Right lobe of liver (tissue), 4 donors: ENCODE measurements at regions not wholly inside any gene's neighbourhood (a gene's known extent, or its start where the extent isn't known, plus 50 kb on each side); places are given as distances from the start of the nearest gene placed in this dataset.

Experiments used
- POLR2A ChIP-seq: fragments of 450-650 bp; IDR thresholded peaks from one replicate; pipeline ENCODE4 v1.6.1; 2017; ENCODE audit warnings: antibody characterized with exemption, mild to moderate bottlenecking
- TF ChIP-seq, protein P1 (sequence below), 4 donors: fragments of 200-600 bp in 3 of 4; fragments of 450-650 bp in 1 of 4; IDR thresholded peaks; one replicate each; pipeline versions ENCODE4 v1.5.1 to v1.8.0; 2016 to 2022; ENCODE audit warnings: antibody characterized with exemption in 4 of 4, mild to moderate bottlenecking in 2 of 4
- donor health status: DM: no; HTN: no; CAD: no.
- donor health status: DM: no; HTN: no; CAD: no.
- donor health status: DM: no; HTN: yes; CAD: no.

DNA sequence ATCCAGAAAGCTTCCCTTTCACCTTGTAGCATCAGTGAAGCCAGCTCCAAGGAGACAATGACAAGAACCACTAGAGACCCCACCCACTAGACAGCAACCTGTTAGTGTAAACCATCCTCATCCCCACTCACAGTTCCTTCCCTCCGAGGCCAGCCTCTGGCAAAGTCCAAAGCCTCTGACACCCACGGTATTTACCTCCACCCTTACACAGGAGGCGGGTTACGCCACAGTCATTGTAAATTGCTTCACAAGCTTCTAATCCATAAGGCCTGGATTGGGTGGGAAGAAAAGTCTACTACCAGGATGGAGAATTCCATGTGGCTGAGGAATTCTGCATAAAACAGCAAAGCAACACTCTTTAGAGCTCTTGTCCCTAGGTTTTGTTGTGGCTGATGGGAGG lies 287.4 kb downstream of the BUD13 start:
- TF ChIP-seq, protein P1, sequence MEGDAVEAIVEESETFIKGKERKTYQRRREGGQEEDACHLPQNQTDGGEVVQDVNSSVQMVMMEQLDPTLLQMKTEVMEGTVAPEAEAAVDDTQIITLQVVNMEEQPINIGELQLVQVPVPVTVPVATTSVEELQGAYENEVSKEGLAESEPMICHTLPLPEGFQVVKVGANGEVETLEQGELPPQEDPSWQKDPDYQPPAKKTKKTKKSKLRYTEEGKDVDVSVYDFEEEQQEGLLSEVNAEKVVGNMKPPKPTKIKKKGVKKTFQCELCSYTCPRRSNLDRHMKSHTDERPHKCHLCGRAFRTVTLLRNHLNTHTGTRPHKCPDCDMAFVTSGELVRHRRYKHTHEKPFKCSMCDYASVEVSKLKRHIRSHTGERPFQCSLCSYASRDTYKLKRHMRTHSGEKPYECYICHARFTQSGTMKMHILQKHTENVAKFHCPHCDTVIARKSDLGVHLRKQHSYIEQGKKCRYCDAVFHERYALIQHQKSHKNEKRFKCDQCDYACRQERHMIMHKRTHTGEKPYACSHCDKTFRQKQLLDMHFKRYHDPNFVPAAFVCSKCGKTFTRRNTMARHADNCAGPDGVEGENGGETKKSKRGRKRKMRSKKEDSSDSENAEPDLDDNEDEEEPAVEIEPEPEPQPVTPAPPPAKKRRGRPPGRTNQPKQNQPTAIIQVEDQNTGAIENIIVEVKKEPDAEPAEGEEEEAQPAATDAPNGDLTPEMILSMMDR (IDR thresholded peaks at IDR 0.05), result no peak
- TF ChIP-seq POLR2A, result no peak
